Stimulated activated CD4-positive, alpha-beta T cell treated with anti-CD3 and anti-CD28 coated beads, Interleukin-15, amount 100 ng/mL, for 24 hours (primary cell): ENCODE measurements at regions not wholly inside any gene's neighbourhood (a gene's known extent, or its start where the extent isn't known, plus 50 kb on each side); places are given as distances from the start of the nearest gene placed in this dataset.

Experiments used
- DNase-seq: peaks from one replicate; pipeline ENCODE4 v3.0.0-alpha.2; 2020

DNA sequence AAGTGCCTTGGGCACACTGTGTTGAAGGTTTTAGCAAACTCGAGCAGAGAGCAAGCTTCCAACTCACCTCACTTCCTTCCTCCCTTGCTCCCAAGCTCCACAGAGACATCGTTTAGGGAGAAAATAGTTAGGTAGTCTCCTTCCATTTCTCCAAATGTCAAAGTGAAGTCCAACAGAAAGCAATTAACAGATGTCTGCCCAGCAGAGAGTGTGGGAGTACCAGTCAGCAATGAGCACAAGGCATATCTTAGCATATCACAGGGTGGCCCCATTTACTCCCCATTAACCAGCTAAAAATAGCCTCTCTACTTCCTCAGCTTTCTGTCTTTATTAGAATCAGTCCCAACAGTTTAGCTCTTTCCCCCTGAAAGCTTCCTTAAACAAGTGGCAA lies 334.2 kb upstream of the CAMK1G start:
- DNase-seq = no peak

- no peak for DNase-seq
These were observed 333.6 kb upstream of the CAMK1G start for GRCh38 chr1:209249785-209250440.

DNA sequence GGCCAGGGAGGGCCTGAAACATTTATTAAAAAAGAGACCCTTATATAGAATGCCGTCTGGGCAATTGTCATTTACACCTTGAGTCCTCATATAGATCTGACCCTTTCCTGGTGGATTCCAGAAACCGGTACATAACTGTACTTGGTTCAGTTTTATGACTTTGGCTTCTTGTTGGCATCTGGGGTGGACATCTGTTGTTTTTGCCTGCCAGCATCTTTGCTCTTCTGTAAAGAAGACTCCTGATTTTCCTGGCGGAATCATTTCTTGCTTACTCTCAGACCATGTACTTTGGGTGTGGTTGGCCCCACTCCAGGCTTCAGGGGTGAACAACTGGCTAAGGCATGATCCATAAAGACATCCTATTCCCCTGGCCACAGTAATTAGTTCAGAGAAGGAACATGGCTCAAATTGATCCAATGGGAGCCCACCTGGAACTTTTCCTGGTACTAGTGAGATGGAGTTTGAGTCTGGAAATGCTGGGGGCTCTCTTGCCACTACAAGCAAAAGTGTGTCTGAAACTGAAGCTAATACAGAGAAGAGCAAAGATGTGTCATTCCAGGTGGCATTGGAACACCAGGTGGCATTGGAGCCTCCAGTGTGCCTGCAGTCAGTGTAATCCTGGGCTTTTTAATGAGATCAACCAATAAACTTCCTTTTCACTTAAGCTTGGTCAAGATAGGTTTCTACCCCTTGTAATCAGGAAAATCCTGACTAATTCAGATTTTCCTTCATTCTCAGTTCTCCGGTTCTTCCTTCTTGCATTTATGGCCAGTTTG lies 332.5 kb upstream of the CAMK1G start:
- DNase-seq = no peak

DNA sequence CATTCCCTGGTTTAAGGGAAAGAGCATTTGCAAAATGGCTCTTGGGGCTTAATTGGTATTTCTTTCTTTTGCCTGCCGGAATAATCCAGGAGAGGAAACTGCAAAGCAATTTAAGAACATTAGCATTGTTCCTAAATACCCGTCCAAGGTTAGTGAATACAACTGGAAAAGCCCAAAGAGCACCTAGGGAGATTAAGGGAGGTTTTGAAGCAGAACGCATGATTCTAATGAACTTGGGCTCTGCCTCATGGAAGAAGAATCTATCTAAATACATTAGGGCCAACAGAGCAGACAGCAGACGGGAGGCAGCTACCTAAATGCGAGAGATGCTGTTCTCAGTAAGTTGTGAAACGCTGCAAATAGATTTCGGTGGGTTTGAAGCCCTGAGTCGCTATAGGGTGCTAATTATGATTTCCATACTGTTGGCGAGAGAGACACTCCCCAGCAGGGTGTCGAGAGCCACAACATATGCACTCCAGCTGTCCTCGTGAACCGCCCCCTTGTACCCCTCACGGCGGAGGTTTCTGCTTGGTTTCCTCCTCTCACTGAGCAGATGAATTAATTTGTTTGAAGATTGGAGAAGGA lies 326.7 kb upstream of the CAMK1G start:
- DNase-seq = no peak

DNA sequence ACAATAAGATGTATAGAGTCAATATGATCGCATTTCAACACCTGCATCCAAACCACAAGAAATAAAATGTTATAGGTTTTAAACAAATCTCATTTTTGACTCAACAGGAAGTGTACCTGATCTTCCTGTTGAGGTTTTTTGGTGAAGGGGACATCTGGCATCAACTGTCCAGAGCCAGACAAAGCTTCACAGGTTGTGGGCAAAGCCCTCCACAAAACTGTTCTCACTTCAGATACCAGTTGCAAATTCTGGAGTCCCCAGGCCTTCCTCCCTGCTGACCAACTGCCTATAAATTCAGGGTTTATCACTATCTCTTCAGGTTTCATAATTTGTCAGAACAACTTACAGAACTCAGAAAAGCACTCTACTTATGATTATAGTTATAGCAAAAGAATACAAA lies 326.1 kb upstream of the CAMK1G start:
- DNase-seq = no peak

GRCh38 chr1:209260136-209260535 lies 323.4 kb upstream of the CAMK1G start:
- DNase-seq = no peak

- no peak for DNase-seq
These were observed 320.9 kb upstream of the CAMK1G start for GRCh38 chr1:209262631-209263030.

GRCh38 chr1:209265301-209265700 lies 318.2 kb upstream of the CAMK1G start:
- no peak for DNase-seq

DNA sequence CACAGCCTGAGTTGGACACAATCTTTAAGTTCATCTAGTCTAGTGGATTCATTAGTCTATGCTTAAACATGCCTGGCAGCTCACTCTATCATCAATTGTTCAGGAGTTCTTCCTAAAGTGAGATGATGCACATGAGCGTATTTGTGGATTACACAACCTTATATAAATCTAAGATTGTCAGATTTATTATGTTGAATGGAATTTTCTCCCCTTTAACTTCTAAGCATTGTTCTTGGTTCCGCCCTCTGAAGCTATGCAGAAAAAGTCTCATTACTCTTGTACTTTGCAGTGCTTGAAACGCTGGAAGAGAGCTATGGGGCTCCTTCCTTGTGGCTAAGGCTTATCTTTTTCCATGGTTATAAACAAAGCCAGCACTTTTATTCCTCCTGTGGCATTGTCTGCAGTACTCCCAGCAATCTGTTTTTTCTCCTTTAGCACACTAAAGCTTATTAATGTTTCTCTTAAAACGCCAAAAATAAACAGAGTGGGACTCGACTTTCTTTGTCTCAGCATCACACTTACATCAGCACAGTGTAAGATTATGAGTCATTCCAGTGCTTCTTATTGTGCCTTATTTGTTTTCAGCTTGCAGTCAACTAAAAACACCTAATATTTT lies 316.8 kb upstream of the CAMK1G start:
- DNase-seq = no peak

DNA sequence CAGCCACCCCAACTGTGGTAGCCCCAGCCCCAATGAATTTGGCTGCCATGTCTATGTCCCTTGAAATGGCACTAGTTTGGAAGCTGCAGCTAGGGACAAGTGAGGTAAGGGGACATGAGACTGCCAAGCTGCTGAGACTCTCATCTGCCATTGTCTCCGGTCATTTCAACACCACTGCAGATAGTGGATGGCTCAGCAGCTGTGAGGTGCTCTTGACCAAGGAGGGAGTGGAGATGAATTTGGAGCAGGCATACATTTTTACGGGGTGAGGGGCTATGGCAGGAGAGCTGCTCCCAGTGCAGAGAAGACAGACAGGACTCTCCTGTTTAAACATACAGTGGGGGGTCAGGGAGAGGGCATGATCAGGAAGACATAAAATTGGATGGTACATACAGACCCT lies 315.5 kb upstream of the CAMK1G start:
- DNase-seq = no peak

- DNase-seq = no peak
These were observed 315.0 kb upstream of the CAMK1G start for GRCh38 chr1:209268479-209268878.

GRCh38 chr1:209276321-209276720 lies 307.2 kb upstream of the CAMK1G start:
- DNase-seq = no peak

GRCh38 chr1:209277662-209278061 lies 305.9 kb upstream of the CAMK1G start:
- DNase-seq = no peak

DNA sequence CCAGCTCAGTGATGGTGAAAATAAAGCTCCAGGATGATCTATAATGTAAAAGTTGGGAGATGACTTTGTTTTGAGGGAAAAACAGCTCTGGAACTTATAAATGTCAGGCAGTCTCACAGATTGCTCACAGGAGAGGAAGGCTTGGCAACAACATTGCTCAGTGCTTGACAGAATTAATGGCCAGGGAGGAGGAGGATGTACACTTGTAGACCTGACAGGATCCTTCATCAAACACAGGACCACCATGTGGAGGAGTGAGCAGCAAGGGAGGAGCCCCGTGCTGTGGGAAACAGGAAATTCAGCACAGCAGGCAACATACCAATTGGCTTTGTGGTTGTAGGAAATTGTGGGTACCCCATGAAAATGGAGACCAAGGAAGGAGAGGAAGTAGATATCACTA lies 291.8 kb upstream of the CAMK1G start:
- no peak for DNase-seq

GRCh38 chr1:209302779-209303568 lies 280.5 kb upstream of the CAMK1G start:
- DNase-seq = no peak

DNA sequence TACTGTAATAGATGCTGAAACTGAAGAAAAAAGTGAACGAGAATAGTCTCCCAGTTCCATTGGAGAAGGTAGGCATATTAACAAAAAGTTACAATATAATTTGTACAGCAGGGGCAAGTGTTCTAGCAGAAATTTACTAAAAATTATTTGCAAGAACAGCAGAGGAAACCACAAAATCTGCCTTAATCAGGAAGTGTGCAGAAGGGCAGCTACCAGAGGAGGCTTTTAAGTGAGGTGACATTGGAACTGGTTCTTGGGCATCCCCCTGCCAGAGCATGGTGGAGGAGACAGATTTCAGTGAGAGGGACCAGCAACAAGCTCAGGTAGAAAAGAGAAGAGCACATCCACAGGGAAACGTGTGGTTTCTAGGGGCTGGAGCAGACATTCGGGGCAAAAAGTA lies 279.3 kb upstream of the CAMK1G start:
- DNase-seq = no peak

GRCh38 chr1:209305221-209305954 lies 278.1 kb upstream of the CAMK1G start:
- DNase-seq = no peak

- DNase-seq = no peak
These were observed 275.7 kb upstream of the CAMK1G start for GRCh38 chr1:209307846-209308245.

GRCh38 chr1:209309198-209309597 lies 274.3 kb upstream of the CAMK1G start:
- no peak for DNase-seq

DNA sequence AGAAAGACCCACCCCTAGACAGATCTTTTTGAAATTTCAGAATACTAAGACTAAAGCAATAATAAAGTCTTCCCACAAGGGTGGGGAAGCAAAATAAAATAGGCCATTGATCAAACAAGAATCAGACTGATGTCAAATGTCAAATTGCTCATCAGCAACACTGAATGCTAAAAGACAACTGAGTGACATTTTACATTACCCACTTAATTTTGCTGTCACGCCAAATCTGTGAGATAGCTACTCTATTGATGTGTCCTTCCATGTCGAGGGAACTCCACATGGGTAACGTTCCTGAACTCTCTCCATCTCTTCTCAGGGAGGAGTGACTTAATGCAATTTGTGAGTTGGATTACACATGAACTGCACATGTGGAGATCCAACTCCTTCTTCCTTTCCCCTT lies 271.7 kb upstream of the CAMK1G start:
- DNase-seq = no peak

DNA sequence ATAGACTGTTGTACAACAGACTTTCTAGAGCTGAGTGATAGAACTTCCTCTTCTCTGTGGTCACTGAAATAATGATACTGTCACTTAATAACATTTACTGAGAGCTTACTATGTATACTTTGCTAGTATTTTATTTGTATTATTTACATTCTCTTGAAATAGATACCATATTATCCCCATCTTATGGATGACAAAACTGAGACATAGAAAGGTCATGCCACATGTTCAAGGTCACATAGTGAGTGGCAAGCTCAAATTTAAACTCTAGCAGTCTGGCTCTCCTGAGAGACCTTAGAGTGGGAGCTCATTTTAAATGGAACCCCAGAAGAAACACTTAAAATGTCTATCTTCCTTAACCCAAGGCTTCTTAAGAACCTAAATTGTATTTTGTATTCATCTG lies 266.6 kb upstream of the CAMK1G start:
- DNase-seq = no peak
